Liver (tissue), 8 donors: ENCODE measurements at regions not wholly inside any gene's neighbourhood (a gene's known extent, or its start where the extent isn't known, plus 50 kb on each side); places are given as distances from the start of the nearest gene placed in this dataset.
A peak's percentile ranks its signal among the peaks of the same experiment; 100 is the strongest.

Source experiments
- DNase-seq: peaks from one replicate; pipeline ENCODE4 v3.0.0-alpha.2; 2017; ENCODE audit warnings: low spot score
- H3K27ac ChIP-seq, 2 donors: one replicate each; pipeline ENCODE4 v1.7.0; 2013; ENCODE audit warnings: inconsistent platforms in 2 of 2, low read length in 2 of 2, control low read depth in 1 of 2, low read depth in 1 of 2, mild to moderate bottlenecking in 1 of 2
- H3K27me3 ChIP-seq, 4 donors: one replicate each; pipeline versions ENCODE4 v1.6.1 to v1.7.0; 2013; ENCODE audit warnings: low read length in 3 of 4, inconsistent platforms in 1 of 4, mild to moderate bottlenecking in 1 of 4, moderate library complexity in 1 of 4; ENCODE audit not compliant: control insufficient read depth in 4 of 4, insufficient read depth in 4 of 4
- H3K36me3 ChIP-seq, 4 donors: one replicate each; pipeline versions ENCODE4 v1.6.1 to v1.7.0; 2013; ENCODE audit warnings: low read length in 3 of 4, mild to moderate bottlenecking in 3 of 4, low read depth in 1 of 4, moderate library complexity in 1 of 4; ENCODE audit not compliant: control insufficient read depth in 4 of 4, insufficient read depth in 3 of 4
- H3K4me1 ChIP-seq, 4 donors: one replicate each; pipeline versions ENCODE4 v1.6.1 to v1.7.0; 2013; ENCODE audit warnings: low read length in 3 of 4, mild to moderate bottlenecking in 3 of 4, moderate library complexity in 1 of 4; ENCODE audit not compliant: control insufficient read depth in 4 of 4, insufficient read depth in 4 of 4
- H3K4me3 ChIP-seq, 3 donors: one replicate each; pipeline versions ENCODE4 v1.6.1 to v1.7.0; 2013; ENCODE audit warnings: low read length in 3 of 3, control low read depth in 1 of 3, low read depth in 1 of 3, mild to moderate bottlenecking in 1 of 3
- H3K9ac ChIP-seq, 2 donors: one replicate each; pipeline ENCODE4 v1.7.0; 2013; ENCODE audit warnings: low read length in 2 of 2, mild to moderate bottlenecking in 2 of 2, moderate library complexity in 2 of 2, control low read depth in 1 of 2, low read depth in 1 of 2
- H3K9me3 ChIP-seq, 4 donors: one replicate each; pipeline versions ENCODE4 v1.6.1 to v1.7.0; 2013; ENCODE audit warnings: low read length in 3 of 4; ENCODE audit not compliant: control insufficient read depth in 4 of 4
- CTCF ChIP-seq: fragments of 150-350 bp; IDR thresholded peaks from 2 replicates; pipeline ENCODE4 v1.5.1; 2017; ENCODE audit warnings: improper control_type of control experiment, low read depth, low read length; ENCODE audit not compliant: missing input control
- EGR1 ChIP-seq, 2 donors: IDR thresholded peaks; 2 replicates each; pipeline ENCODE4 v1.6.1; 2016 to 2018; ENCODE audit warnings: antibody characterized with exemption in 2 of 2, low read depth in 2 of 2
- FOXA1 ChIP-seq: IDR thresholded peaks from 2 replicates; pipeline ENCODE4 v1.6.1; 2016; ENCODE audit warnings: antibody characterized with exemption
- FOXA2 ChIP-seq: IDR thresholded peaks from 2 replicates; pipeline ENCODE4 v1.6.1; 2016; ENCODE audit warnings: antibody characterized with exemption
- HNF4A ChIP-seq, 2 donors: conservative IDR thresholded peaks; 2 replicates each; pipeline ENCODE4 v1.6.1; 2016; ENCODE audit warnings: antibody characterized with exemption in 2 of 2, mild to moderate bottlenecking in 2 of 2
- HNF4G ChIP-seq: IDR thresholded peaks from 2 replicates; pipeline ENCODE4 v1.6.1; 2016; ENCODE audit warnings: antibody characterized with exemption
- JUND ChIP-seq, 2 donors: IDR thresholded peaks; 2 replicates each; pipeline ENCODE4 v1.6.1; 2016; ENCODE audit warnings: antibody characterized with exemption in 2 of 2
- MAX ChIP-seq: IDR thresholded peaks from 2 replicates; pipeline ENCODE4 v1.6.1; 2016; ENCODE audit warnings: antibody characterized with exemption
- NR2F2 ChIP-seq: IDR thresholded peaks from 2 replicates; pipeline ENCODE4 v1.6.1; 2016; ENCODE audit warnings: antibody characterized with exemption
- RAD21 ChIP-seq, 2 donors: IDR thresholded peaks; 2 replicates each; pipeline ENCODE4 v1.6.1; 2016; ENCODE audit warnings: antibody characterized with exemption in 2 of 2, mild to moderate bottlenecking in 2 of 2
- RXRA ChIP-seq, 2 donors: IDR thresholded peaks; 2 replicates each; pipeline ENCODE4 v1.6.1; 2017 to 2018; ENCODE audit warnings: antibody characterized with exemption in 2 of 2, mild to moderate bottlenecking in 1 of 2
- WGBS: extraction: QIAGEN DNeasy Blood & Tissue Kit; methylation state at CpG from one replicate; pipeline ENCODE4 v1.1.7; 2013; 5-methylcytosine and 5-hydroxymethylcytosine counted together
- TF ChIP-seq, protein P1 (sequence below): IDR thresholded peaks from 2 replicates; pipeline ENCODE4 v1.6.1; 2016; ENCODE audit warnings: antibody characterized with exemption
- TF ChIP-seq, protein P2 (sequence below): IDR thresholded peaks from 2 replicates; pipeline ENCODE4 v1.6.1; 2016; ENCODE audit warnings: antibody characterized with exemption, mild to moderate bottlenecking
- donor health status: healthy.
- donor health status: healthy.
- donor health status: healthy.
- donor health status: healthy.
- donor health status: healthy.

DNA sequence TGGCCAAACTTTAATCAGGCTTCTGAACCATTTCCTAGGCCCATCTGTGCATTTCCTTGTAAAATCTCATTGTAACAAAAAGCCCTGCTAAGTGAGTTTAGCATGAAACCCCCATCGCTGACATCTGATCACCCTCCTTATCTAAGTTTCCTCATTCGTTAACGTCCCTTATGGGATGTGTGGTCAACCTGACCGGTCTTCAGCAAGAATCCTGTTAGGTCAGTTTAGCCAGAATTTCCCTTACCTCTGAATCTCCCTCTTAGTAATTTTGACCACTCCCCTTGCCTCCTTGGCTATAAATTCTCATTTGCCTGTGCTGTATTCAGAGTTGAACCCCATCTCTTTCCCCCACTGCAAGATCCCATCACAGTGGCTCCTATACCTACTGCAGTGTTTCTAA, 239.3 kb downstream of the RMST start:
- TF ChIP-seq MAX (no peak), HNF4G (no peak), RXRA (IDR thresholded peaks at IDR 0.05) (no peak), JUND (IDR thresholded peaks at IDR 0.05) (no peak), FOXA1 (no peak), NR2F2 (no peak)
- TF ChIP-seq, protein P1, sequence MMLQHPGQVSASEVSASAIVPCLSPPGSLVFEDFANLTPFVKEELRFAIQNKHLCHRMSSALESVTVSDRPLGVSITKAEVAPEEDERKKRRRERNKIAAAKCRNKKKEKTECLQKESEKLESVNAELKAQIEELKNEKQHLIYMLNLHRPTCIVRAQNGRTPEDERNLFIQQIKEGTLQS: no peak
- TF ChIP-seq, protein P2, sequence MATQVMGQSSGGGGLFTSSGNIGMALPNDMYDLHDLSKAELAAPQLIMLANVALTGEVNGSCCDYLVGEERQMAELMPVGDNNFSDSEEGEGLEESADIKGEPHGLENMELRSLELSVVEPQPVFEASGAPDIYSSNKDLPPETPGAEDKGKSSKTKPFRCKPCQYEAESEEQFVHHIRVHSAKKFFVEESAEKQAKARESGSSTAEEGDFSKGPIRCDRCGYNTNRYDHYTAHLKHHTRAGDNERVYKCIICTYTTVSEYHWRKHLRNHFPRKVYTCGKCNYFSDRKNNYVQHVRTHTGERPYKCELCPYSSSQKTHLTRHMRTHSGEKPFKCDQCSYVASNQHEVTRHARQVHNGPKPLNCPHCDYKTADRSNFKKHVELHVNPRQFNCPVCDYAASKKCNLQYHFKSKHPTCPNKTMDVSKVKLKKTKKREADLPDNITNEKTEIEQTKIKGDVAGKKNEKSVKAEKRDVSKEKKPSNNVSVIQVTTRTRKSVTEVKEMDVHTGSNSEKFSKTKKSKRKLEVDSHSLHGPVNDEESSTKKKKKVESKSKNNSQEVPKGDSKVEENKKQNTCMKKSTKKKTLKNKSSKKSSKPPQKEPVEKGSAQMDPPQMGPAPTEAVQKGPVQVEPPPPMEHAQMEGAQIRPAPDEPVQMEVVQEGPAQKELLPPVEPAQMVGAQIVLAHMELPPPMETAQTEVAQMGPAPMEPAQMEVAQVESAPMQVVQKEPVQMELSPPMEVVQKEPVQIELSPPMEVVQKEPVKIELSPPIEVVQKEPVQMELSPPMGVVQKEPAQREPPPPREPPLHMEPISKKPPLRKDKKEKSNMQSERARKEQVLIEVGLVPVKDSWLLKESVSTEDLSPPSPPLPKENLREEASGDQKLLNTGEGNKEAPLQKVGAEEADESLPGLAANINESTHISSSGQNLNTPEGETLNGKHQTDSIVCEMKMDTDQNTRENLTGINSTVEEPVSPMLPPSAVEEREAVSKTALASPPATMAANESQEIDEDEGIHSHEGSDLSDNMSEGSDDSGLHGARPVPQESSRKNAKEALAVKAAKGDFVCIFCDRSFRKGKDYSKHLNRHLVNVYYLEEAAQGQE: no peak
- no peak for DNase-seq
- 47% methylated on average over 4 of the region's 4 CpGs for WGBS
- Histone ChIP-seq H3K27ac (no peak overlapping the region), H3K9ac (no peak overlapping the region), H3K4me1 (no peaks in the 10 kb centered on the region), H3K27me3 (no peaks in the 10 kb centered on the region), H3K9me3 (no peaks in the 10 kb centered on the region), H3K4me3 (no peak overlapping the region), H3K36me3 (no peaks in the 10 kb centered on the region)

- no peaks in the 10 kb centered on the region for H3K27me3 ChIP-seq
- H3K4me1 ChIP-seq: peaks cover 0 to 10% (median 7%) of the 10 kb centered on the region in 4 donors
- no peaks in the 10 kb centered on the region for H3K36me3 ChIP-seq
- TF ChIP-seq FOXA2: no peak
- TF ChIP-seq, protein P1: no peak
- no peak for TF ChIP-seq RAD21 (IDR thresholded peaks at IDR 0.05)
- no peak for TF ChIP-seq HNF4G
- no peak overlapping the region for H3K4me3 ChIP-seq
- H3K27ac ChIP-seq: no peak overlapping the region
- 92% methylated on average over 1 of the region's 1 CpG for WGBS
- H3K9ac ChIP-seq: no peak overlapping the region
- DNase-seq: no peak
- H3K9me3 ChIP-seq: no peaks in the 10 kb centered on the region
Measured at GRCh38 chr12:97711392-97711791, 248.8 kb downstream of the RMST start.

- TF ChIP-seq MAX: peak; percentile 9
- peak in 1 of 2 donors; percentile 18 for TF ChIP-seq HNF4A (conservative IDR thresholded peaks at IDR 0.05)
- TF ChIP-seq EGR1 (IDR thresholded peaks at IDR 0.05; ENCODE audit: low read depth in 2 of 2): no peak
- TF ChIP-seq RXRA (IDR thresholded peaks at IDR 0.05): peak in 1 of 2 donors; percentile 68
- no peak for TF ChIP-seq CTCF
- Histone ChIP-seq H3K9ac (no peak overlapping the region), H3K27me3 (no peaks in the 10 kb centered on the region), H3K4me3 (no peak overlapping the region), H3K36me3 (no peaks in the 10 kb centered on the region), H3K9me3 (no peaks in the 10 kb centered on the region), H3K27ac (no peak overlapping the region), H3K4me1 (peaks cover 0 to 10% (median 7%) of the 10 kb centered on the region in 4 donors)
- WGBS: 15% methylated on average over 1 of the region's 1 CpG
- no peak for DNase-seq
Measured at GRCh38 chr12:97713270-97713669, 250.7 kb downstream of the RMST start.
